KMS-11 (cell line): ENCODE measurements at regions not wholly inside any gene's neighbourhood (a gene's known extent, or its start where the extent isn't known, plus 50 kb on each side); places are given as distances from the start of the nearest gene placed in this dataset.
A peak's percentile ranks its signal among the peaks of the same experiment; 100 is the strongest.

Source experiments
- H2AFZ ChIP-seq: fragments of 200-600 bp; sonication (generic); 2 replicates; pipeline ENCODE4 v1.6.1; 2016; ENCODE audit warnings: antibody characterized with exemption, mixed run types, low read depth
- H3K27ac ChIP-seq: fragments of 200-600 bp; sonication (generic); 2 replicates; pipeline ENCODE4 v1.6.1; 2016; ENCODE audit warnings: mild to moderate bottlenecking, mixed run types
- H3K27me3 ChIP-seq: fragments of 200-600 bp; sonication (generic); 2 replicates; pipeline ENCODE4 v1.6.1; 2017; ENCODE audit warnings: mild to moderate bottlenecking, low read depth, mixed run types, moderate library complexity; ENCODE audit not compliant: insufficient read depth
- H3K36me3 ChIP-seq: fragments of 200-600 bp; sonication (generic); 2 replicates; pipeline ENCODE4 v1.6.1; 2017; ENCODE audit warnings: mild to moderate bottlenecking, mixed run types; ENCODE audit not compliant: insufficient read depth
- H3K4me1 ChIP-seq: fragments of 200-600 bp; sonication (generic); 2 replicates; pipeline ENCODE4 v1.6.1; 2016; ENCODE audit warnings: mild to moderate bottlenecking, low read depth, mixed run types; ENCODE audit not compliant: poor library complexity, severe bottlenecking
- H3K4me2 ChIP-seq: fragments of 200-600 bp; sonication (generic); 2 replicates; pipeline ENCODE4 v1.7.0; 2016; ENCODE audit warnings: mild to moderate bottlenecking, mixed run types
- H3K4me3 ChIP-seq: fragments of 200-600 bp; sonication (generic); IDR thresholded peaks from 2 replicates; pipeline ENCODE4 v1.6.1; 2017; ENCODE audit warnings: low read depth, low read length, mixed read lengths; ENCODE audit not compliant: insufficient read depth
- H3K79me2 ChIP-seq: fragments of 200-600 bp; sonication (generic); 2 replicates; pipeline ENCODE4 v1.6.1; 2016; ENCODE audit warnings: low read depth, mixed run types; ENCODE audit not compliant: insufficient read depth
- H3K9ac ChIP-seq: fragments of 200-600 bp; sonication (generic); 2 replicates; pipeline ENCODE4 v1.6.1; 2016; ENCODE audit warnings: mild to moderate bottlenecking, mixed run types
- H4K20me1 ChIP-seq: fragments of 200-600 bp; sonication (generic); 2 replicates; pipeline ENCODE4 v1.6.1; 2016; ENCODE audit warnings: mild to moderate bottlenecking, mixed run types; ENCODE audit not compliant: insufficient read depth
- TF ChIP-seq, protein P1 (sequence below): fragments of 200-600 bp; sonication (generic); conservative IDR thresholded peaks from 2 replicates; pipeline ENCODE4 v1.6.1; 2017; ENCODE audit warnings: low read depth, mild to moderate bottlenecking, antibody characterized with exemption, low read length, moderate library complexity, mixed read lengths

DNA sequence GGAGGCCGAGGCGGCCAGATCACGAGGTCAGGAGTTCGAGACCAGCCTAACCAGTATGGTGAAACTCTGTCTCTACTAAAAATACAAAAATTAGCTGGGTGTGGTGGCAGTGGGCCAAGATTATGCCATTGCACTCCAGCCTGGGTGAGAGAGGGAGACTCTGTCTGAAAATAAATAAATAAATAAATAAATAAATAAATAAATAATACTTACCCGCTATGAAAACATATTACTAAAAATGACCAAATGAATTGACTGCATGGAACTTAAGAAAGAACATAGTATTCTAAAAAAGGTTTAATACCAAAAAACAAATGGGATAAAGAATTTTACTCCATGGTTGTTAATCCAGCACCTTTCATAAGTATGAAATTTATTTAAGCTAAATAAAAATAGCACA lies 305.0 kb downstream of the GATA3 start:
- peaks cover 28% of the 10 kb centered on the region for H3K4me1 ChIP-seq
- no peak overlapping the region for H2AFZ ChIP-seq
- H3K36me3 ChIP-seq, result no peaks in the 10 kb centered on the region
- no peaks in the 10 kb centered on the region for H4K20me1 ChIP-seq
- H3K4me3 ChIP-seq, result no peak overlapping the region
- TF ChIP-seq, protein P1, sequence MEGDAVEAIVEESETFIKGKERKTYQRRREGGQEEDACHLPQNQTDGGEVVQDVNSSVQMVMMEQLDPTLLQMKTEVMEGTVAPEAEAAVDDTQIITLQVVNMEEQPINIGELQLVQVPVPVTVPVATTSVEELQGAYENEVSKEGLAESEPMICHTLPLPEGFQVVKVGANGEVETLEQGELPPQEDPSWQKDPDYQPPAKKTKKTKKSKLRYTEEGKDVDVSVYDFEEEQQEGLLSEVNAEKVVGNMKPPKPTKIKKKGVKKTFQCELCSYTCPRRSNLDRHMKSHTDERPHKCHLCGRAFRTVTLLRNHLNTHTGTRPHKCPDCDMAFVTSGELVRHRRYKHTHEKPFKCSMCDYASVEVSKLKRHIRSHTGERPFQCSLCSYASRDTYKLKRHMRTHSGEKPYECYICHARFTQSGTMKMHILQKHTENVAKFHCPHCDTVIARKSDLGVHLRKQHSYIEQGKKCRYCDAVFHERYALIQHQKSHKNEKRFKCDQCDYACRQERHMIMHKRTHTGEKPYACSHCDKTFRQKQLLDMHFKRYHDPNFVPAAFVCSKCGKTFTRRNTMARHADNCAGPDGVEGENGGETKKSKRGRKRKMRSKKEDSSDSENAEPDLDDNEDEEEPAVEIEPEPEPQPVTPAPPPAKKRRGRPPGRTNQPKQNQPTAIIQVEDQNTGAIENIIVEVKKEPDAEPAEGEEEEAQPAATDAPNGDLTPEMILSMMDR, result no peak
- H3K79me2 ChIP-seq, result no peaks in the 10 kb centered on the region
- H3K27me3 ChIP-seq, result no peaks in the 10 kb centered on the region
- no peak overlapping the region for H3K27ac ChIP-seq
- H3K4me2 ChIP-seq, result no peak overlapping the region
- no peak overlapping the region for H3K9ac ChIP-seq

DNA sequence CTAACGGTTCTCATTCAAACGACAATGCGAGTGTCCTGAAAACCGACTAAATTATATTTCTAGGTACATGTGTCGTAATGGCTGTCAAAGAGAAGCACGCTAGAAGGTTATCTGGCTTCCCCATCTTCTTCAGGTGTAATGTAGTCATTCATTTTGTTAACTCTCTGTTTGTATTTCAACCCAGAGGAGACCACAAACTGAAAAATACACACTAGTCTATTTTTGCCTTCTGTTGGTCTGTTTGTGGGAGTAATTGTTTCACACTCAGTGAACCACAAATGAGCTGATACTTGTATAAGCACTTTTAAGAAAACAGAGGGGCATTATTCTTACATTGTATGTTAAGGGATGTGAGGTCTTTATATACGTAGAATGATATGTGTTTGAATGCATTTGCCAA lies 305.9 kb downstream of the GATA3 start:
- no peaks in the 10 kb centered on the region for H3K36me3 ChIP-seq
- H4K20me1 ChIP-seq, result no peaks in the 10 kb centered on the region
- H3K27ac ChIP-seq, result peak overlapping the region; percentile 40; the same call in 1 of the 2 replicates
- H2AFZ ChIP-seq, result peak overlapping the region; percentile 39; the same call in 1 of the 2 replicates
- no peak overlapping the region for H3K9ac ChIP-seq
- H3K4me1 ChIP-seq, result peaks cover 37% of the 10 kb centered on the region
- peak overlapping the region; percentile 72 for H3K4me2 ChIP-seq
- no peaks in the 10 kb centered on the region for H3K27me3 ChIP-seq
- TF ChIP-seq, protein P1, result no peak
- H3K4me3 ChIP-seq, result no peak overlapping the region
- H3K79me2 ChIP-seq, result no peaks in the 10 kb centered on the region

DNA sequence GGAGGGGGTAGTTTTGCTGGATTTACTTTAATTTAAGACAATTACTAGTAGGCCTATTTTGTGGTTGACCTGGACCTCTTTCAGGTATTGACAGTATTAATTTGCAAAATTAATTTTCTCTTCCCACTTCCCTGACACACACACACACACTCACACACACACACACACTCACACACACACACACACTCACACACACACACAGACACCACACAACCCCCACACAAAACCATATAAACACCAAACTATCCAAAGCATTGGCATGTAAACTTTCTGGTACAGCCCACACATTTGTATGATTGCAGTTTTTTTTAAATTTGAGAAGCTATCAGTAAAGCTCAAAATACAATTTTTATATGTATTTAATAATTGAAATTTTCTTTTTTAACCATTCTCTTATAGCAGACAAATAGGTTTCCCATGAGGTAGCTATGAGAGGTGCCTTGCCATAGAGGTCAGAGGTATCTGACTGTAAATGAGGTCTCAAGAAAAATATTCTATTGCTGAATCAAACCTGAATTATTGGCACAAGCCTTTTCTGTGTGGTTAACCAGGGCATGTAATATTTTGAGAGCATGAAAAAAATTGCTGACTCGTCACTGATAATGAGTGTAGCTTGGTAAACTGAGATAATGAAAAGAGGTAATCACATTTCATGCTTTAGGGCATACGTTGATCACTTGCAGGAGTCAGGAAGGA lies 306.5 kb downstream of the GATA3 start:
- no peak overlapping the region for H2AFZ ChIP-seq

DNA sequence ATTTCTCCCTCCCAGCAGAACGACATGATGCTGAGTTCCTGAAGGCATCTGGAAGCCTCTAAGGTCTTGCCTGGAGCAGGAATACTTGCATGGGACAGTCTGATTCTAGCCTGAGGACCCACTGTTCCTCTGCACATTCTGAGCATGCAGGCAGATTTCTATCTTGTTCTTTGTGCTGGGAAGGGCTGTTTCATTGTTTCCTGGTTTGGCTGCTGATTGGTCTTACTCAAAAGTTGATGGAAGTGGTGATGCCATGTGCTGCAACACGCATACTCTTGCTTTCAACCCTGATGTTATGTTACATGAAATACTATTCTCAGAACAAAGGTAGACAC lies 307.0 kb downstream of the GATA3 start:
- Histone ChIP-seq H2AFZ (no peak overlapping the region), H3K27me3 (no peaks in the 10 kb centered on the region), H4K20me1 (no peaks in the 10 kb centered on the region), H3K4me1 (peaks cover 48% of the 10 kb centered on the region), H3K9ac (no peak overlapping the region), H3K4me3 (no peak overlapping the region), H3K36me3 (no peaks in the 10 kb centered on the region), H3K79me2 (no peaks in the 10 kb centered on the region), H3K4me2 (peak overlapping the region; percentile 72), H3K27ac (no peak overlapping the region)
- TF ChIP-seq, protein P1, result no peak

More for the DNA sequence above, 306.5 kb downstream of the GATA3 start:
- TF ChIP-seq, protein P1, result no peak
- Histone ChIP-seq H4K20me1 (no peaks in the 10 kb centered on the region), H3K36me3 (no peaks in the 10 kb centered on the region), H3K4me3 (no peak overlapping the region), H3K9ac (no peak overlapping the region), H3K27ac (peak overlapping the region; percentile 40; the same call in 1 of the 2 replicates), H3K4me1 (peaks cover 43% of the 10 kb centered on the region), H3K4me2 (peak overlapping the region; percentile 72), H3K27me3 (no peaks in the 10 kb centered on the region), H3K79me2 (no peaks in the 10 kb centered on the region)
